PFSK-1 (cell line): ENCODE measurements at regions not wholly inside any gene's neighbourhood (a gene's known extent, or its start where the extent isn't known, plus 50 kb on each side); places are given as distances from the start of the nearest gene placed in this dataset.

Source experiments
- FOXP2 ChIP-seq: optimal IDR thresholded peaks from 2 replicates; pipeline ENCODE3; 2011; ENCODE audit warnings: borderline replicate concordance, control low read depth, inconsistent platforms; ENCODE audit not compliant: insufficient read depth; ENCODE audit errors: extremely low read length, extremely low read depth
- POLR2AphosphoS5 ChIP-seq: IDR thresholded peaks from 2 replicates; pipeline ENCODE4 v1.6.1; 2012; ENCODE audit warnings: low read depth, mild to moderate bottlenecking, control low read depth, low read length, moderate library complexity
- SIN3A ChIP-seq: IDR thresholded peaks from 2 replicates; pipeline ENCODE4 v1.6.1; 2012; ENCODE audit warnings: mild to moderate bottlenecking, low read length, moderate library complexity, borderline replicate concordance; ENCODE audit not compliant: insufficient read depth
- TAF1 ChIP-seq: IDR thresholded peaks from 2 replicates; pipeline ENCODE4 v1.6.1; 2012; ENCODE audit warnings: low read length, control low read depth, borderline replicate concordance; ENCODE audit not compliant: insufficient read depth
- TF ChIP-seq, protein P1 (sequence below), 2 experiments: IDR thresholded peaks; 2 replicates each; pipeline versions ENCODE4 v1.6.1 to v1.8.0; 2011 to 2012; ENCODE audit warnings: low read depth in 2 of 2, low read length in 2 of 2, control low read depth in 1 of 2, inconsistent platforms in 1 of 2, mild to moderate bottlenecking in 1 of 2, moderate library complexity in 1 of 2; ENCODE audit not compliant: insufficient read depth in 1 of 2

DNA sequence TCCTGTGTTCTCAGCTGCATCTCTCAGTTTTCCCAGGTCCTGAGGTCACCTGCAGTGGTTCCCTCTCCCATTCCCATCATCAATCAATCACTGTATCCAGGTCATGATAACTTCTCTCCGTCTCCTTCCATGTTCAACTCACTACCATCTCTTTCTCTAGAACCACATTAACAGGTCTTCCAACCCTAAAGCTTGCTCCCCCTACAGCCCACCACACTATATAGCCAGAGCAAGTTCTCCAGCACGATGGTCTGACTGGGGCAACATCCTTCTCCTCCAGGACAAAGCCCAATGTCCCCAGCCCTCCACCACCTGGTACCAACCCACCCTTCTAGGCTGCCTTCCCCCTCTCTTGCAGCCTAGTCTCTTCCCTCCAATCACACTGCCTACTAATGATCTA lies 241.6 kb downstream of the CDK5RAP2 start:
- TF ChIP-seq FOXP2 (no peak), SIN3A (no peak), POLR2AphosphoS5 (no peak), TAF1 (no peak)
- TF ChIP-seq, protein P1, sequence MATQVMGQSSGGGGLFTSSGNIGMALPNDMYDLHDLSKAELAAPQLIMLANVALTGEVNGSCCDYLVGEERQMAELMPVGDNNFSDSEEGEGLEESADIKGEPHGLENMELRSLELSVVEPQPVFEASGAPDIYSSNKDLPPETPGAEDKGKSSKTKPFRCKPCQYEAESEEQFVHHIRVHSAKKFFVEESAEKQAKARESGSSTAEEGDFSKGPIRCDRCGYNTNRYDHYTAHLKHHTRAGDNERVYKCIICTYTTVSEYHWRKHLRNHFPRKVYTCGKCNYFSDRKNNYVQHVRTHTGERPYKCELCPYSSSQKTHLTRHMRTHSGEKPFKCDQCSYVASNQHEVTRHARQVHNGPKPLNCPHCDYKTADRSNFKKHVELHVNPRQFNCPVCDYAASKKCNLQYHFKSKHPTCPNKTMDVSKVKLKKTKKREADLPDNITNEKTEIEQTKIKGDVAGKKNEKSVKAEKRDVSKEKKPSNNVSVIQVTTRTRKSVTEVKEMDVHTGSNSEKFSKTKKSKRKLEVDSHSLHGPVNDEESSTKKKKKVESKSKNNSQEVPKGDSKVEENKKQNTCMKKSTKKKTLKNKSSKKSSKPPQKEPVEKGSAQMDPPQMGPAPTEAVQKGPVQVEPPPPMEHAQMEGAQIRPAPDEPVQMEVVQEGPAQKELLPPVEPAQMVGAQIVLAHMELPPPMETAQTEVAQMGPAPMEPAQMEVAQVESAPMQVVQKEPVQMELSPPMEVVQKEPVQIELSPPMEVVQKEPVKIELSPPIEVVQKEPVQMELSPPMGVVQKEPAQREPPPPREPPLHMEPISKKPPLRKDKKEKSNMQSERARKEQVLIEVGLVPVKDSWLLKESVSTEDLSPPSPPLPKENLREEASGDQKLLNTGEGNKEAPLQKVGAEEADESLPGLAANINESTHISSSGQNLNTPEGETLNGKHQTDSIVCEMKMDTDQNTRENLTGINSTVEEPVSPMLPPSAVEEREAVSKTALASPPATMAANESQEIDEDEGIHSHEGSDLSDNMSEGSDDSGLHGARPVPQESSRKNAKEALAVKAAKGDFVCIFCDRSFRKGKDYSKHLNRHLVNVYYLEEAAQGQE (IDR thresholded peaks at IDR 0.05; ENCODE audit: insufficient read depth in 1 of 2, low read depth in 2 of 2, low read length in 2 of 2), result no peak

DNA sequence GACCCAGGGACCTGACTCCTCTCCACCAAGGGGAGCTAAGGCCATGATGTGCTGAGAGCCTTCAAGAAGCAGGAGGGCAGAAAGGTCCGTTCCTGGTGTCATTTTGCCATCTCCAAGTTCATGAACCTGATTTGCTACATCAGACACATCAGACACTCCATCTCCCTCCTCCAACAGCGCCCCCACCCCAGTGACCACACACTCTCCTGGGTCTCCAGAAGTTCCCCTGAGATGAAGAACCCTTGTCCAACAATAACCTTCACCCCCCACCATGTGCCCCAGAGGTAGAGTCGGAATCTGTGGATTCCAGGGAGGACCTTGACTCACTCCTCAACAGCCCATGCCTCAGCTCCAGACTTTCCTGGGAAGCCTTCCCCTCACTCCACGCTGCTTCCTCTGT lies 242.8 kb downstream of the CDK5RAP2 start:
- no peak for TF ChIP-seq POLR2AphosphoS5
- TF ChIP-seq FOXP2, result no peak
- TF ChIP-seq, protein P1 (IDR thresholded peaks at IDR 0.05; ENCODE audit: insufficient read depth in 1 of 2, low read depth in 2 of 2, low read length in 2 of 2), result no peak
- no peak for TF ChIP-seq TAF1
- no peak for TF ChIP-seq SIN3A

DNA sequence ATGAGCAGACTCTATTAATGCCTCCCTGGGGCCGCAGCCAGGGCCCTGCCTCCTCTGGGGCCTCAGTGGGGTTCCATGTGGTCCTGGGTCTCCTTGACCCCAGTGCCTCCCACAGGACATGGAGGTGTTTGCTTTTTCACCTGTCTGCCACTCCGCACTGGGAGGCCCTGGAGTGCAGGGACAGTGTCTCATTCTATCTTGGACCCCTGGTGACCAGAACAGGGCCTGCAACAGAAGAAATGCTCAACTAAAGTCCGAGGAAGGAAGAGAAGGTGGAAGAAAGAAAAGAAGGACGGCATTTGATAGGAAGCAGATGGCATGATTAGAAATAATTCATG lies 243.2 kb downstream of the CDK5RAP2 start:
- TF ChIP-seq POLR2AphosphoS5 (no peak), TAF1 (no peak), FOXP2 (no peak), SIN3A (no peak)
- TF ChIP-seq, protein P1 (IDR thresholded peaks at IDR 0.05; ENCODE audit: insufficient read depth in 1 of 2, low read depth in 2 of 2, low read length in 2 of 2), result no peak

DNA sequence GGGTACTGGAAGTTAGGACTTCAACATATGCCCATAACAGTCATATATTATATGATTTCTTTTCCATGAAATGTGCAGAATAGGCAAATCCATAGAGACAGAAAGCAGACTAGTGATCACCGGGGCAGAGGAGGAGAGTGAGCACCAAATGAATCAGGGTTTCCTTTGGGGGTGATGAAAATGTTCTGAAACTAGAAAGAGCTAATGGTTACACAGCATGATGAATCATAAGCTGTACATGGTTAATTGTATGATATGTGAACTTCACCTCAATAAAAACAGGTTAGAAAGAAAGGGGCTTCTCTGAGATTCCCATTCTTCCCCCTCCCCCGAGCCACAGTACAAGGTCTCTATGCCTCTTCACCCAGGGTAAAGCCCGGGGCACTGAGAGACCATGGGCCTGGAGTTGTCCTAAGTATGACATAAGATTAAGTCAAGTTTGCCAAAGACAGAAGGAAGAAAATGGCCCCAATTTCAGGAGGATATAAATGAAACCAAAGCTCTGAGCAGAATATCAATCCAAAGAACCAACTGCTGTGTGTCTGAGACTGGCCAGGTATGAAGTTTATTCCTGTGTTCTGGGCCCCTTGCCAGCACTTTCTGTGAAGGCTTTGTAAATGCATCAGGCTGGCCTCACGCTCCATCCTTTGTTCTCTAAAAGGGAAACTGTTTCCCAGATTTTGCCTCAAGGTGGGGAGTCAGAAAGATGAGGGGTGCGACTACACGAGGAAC lies 243.8 kb downstream of the CDK5RAP2 start:
- no peak for TF ChIP-seq POLR2AphosphoS5
- TF ChIP-seq SIN3A, result no peak
- TF ChIP-seq, protein P1 (IDR thresholded peaks at IDR 0.05; ENCODE audit: insufficient read depth in 1 of 2, low read depth in 2 of 2, low read length in 2 of 2), result no peak
- no peak for TF ChIP-seq FOXP2
- no peak for TF ChIP-seq TAF1
